Glomerular visceral epithelial cell (primary cell): ENCODE measurements at regions not wholly inside any gene's neighbourhood (a gene's known extent, or its start where the extent isn't known, plus 50 kb on each side); places are given as distances from the start of the nearest gene placed in this dataset.

ENCODE experiments used
- DNase-seq: peaks from one replicate; pipeline ENCODE4 v3.0.0-alpha.2; 2016; ENCODE audit errors: extremely low spot score

DNA sequence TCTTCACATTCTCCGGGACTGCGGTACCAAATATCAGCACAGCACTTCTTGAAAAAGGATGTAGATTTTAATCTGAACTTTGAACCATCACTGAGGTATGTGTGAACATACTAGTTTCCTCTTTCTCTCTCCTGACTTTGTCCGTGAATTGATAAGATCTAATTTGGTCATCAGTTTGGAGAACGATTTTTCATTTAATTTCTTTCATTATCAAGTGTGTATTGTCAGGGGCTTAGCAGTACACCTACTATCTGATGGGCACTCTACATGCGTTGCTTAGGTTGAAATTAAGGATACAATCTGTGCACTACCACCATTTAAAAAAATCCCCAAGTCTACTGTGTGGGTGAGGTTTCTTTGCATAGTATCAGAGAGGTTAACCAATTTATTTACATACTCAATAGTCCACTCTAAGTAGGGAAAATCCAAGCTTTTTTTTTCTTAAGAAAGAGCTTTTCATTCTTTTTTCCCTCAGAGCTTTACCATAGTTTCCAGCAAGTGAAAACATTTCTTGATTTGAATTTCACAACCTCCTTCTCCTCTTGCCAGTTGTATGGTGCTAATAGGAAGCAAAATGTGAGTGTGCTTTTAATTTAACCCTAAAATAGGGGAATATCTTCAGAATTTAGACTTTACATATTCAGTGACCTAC lies 105.4 kb upstream of the ESR1 start:
- DNase-seq, result no peak

DNA sequence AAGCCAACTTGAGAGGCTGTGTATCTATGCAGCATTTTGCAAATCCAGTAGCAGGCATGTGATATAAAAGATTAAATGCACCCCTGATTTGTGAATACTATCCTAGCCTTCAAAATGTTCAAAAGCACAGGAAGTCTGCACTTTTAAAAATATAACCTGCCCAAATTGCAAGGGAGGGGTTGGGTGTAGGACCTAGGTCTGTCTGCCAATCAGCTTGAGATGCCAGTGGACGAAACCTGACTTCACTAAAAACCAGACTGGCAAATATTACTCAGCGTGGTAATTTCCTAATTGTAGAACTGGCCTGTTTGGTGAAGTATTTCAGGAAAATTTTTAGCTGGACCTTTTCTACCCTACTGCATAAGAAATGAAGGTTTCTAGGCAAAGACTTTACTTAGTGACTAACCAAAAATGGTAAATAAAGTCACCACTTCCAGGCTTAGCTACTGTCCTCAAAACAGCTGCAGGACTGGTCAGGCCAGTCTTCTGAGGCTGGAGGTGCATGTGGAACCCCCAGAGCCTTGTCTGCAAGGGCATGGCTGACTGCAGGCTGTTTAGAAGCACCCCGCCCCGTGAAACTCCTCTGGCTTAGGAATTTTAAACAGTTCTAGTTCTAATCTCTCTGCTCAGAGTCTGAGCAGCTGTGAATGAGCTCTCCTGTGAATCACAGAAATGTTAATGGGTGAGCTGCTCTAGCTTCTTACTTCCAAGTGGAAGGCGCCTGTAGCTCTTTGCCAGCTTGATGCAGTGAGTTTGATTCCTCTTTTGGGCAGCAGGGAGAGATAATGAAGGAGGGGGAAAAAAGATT lies 104.4 kb upstream of the ESR1 start:
- no peak for DNase-seq

DNA sequence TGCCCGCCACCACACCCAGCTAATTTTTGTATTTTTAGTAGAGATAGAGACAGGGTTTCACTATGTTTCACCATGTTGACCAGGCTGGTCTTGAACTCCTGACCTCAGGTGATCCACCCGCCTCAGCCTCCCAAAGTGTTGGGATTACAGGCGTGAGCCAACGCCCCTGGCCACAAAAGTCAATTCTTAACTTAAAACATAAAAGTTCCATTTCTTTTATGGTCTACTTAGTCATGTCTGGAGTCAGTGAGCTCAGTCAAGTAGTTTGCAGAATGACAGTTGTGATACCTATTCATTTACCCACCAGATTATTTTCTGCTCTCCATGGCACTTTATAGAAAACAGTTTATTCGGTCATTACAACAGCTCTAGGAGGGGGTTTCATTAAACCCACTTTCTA lies 103.1 kb upstream of the ESR1 start:
- no peak for DNase-seq

DNA sequence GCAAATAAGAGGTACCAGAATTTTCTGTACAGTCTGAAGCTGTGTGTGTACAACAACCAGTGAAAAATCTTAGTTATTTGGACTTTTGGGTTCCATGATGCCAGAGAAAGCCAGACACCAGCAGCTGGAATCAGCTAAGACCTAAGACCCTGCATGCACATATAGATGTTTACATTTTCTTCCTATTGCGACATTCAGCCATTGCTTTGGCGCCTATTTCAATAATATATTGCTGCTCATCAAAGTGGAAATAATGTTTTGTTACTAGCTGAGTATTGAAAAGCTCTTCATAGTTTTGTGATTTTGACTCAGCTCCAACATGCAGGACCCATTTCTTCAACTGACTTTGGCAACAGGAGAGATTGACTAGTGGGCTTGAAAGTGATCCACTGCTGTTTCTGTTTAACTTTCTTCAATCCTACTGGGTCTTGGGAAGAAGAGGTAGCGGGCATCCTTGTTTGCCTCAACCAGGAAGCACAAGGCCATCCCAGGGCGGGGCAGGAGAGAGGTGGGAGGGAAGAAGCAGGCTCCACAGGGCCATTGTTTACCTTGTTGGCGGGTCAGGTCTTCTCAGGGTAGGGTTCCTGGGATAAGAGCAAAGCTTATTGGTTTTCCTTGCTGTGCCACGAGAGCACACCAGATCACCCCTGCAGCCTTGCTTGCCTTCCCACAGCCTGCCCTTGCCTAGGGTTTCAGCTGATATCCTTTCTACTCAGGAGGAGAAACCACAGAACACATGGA lies 101.3 kb upstream of the ESR1 start:
- no peak for DNase-seq

DNA sequence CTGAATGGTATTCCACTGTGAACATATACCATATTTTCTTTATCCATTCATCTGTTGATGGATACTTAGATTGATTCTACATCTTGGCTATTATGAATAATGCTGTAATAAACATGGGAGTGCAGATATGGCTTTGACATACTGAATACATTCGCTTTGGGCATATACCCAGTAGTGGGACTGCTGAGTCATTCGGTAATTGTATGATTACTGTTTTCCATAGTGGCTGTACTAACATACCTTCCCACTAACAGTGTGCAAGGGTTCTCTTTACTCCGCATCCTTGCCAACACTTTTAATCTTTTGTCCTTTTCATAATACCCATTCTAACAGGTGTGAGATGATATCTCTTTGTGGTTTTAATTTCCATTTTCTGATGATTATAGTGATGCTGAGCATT lies 98.2 kb upstream of the ESR1 start:
- DNase-seq, result no peak

DNA sequence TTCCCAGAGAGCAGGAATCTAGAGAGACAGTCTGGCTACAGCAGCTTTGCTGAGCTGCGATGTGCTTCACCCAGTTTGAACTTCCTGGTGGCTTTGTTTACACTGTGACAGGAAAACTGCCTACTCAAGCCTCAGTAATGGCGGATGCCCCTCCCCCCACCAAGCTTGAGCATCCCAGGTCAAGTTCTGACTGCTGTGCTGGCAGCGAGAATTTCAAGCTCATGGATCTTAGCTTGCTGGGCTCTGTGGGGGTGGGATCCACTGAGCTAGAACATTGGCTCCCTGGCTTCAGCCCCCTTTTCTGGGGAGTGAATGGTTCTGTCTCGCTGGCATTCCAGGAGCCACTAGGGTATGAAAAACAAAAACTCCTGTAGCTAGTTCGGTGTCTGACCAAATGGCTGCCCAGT lies 91.0 kb upstream of the ESR1 start:
- DNase-seq, result no peak

DNA sequence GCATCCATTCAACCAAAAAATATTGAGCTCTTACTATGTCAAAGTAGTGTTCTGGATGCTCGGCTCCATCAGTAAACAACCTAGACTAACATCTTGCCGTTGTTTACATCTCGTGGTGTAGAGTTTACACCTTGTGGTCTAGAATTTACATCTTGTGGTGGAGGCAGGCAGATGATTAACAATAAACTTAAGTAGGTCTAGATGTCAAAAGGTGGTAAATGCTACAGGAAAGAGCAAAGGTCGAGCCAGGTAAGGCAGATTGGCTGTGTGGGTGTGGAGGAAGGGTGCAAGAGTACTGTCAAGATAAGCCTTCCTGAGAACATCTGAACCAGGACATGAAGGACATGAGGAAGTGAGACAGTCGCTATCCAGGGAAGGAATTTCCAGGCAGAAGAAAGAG lies 88.4 kb upstream of the ESR1 start:
- no peak for DNase-seq

DNA sequence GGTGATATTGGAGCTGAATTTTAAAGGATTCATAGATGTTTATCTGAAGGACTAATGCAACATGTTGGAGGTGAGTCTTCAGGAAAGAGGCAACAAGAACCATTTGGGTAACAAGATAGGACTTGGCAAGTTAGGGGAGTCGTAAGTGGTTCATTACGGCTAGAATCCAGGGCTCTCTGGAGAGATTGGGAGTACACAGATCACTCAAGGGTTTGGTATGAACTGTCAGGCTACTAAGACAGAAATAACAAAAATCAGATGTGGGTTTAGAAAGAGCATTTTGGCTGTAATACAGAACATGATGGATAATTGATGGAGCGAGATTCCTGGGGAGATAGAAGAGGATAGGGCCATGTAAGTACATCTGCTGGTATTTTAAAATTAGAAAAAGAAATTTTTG lies 86.3 kb upstream of the ESR1 start:
- DNase-seq, result no peak

DNA sequence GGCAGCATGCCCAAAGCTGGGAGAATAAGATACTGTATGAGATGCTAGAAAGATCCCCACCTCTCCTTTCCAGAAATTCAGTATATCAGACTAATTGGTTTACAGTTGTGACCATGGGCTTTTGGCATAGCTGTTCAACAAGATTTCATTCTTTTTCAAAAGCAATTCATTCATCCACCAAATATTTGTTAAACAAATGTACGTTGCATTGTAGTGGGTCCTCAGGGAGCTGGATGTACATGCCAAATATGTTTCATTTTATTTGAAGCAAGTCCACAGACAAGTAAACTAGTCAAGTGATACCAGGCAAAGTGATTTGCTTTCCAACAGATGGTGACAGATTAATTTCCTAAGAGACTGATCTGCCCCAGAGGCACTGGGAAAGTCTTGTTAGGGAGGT lies 85.8 kb upstream of the ESR1 start:
- DNase-seq, result no peak

DNA sequence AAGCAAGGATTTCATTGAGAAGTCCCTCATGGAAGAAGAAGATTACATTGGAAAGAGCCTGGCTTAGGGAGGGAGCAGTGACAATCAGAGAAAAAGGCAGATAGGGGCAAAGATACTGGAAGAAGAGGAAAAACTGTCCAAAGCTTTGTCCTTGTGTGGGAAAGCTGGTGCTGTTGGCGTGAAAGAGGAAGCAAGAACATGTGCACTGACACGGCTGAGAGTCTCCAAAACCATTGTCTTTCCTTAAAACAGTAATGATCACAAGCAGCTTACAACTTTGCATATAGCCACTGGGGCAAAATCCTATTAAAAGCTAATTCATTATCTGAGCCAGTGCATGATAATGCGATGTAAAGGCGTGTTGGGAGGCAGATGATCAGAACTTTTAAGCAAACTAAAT lies 85.1 kb upstream of the ESR1 start:
- DNase-seq, result no peak

DNA sequence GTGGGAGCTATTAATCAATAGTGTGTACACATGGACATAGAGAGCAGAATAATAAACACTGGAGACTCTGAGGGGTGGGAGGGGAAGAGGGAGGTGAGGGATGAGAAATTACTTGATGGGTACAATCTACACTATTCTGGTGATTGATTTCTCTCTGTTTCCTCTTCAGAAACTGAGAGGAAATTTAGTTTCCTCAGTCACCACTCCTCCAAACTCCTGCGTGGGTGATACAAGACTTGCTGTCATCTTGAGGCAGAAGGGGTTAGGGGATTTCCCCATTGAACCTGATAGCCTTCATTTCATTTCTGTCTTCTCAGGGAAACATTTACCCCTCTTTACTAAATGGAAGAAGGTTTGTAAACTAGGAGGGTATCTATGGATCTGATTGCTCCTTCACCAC lies 84.3 kb upstream of the ESR1 start:
- DNase-seq, result no peak

DNA sequence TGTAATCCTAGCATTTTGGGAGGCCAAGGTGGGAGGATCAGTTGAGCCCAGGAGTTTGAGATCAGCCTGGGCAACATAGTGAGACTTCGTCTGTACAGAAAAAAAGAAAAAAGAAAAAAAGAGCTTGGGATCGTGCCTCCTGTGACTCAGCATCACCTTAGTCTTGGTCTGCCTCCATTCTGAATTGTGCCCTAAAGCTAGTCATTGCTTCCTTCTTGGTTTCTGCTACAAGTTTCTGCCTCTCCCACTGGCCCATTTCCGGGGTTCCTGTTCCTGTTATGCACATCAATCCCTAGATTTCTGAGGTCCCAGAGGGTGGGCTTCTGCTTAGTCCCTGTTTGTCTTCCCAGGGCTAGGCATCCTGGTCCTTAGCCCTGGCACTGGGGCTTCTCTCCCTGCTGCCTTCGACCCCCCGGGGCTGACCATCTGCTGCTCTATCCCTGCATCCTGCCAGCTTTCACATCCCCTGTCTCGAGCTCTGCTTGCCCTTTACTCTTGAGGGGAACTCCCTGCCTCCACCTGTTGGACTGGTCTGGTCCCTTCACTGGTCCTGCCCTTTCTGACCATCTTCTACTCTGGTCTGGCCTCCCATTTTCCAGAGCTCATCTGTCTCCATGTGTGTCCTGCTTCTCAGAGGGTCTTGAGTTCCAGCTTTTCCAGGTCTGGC lies 77.5 kb upstream of the ESR1 start:
- no peak for DNase-seq

DNA sequence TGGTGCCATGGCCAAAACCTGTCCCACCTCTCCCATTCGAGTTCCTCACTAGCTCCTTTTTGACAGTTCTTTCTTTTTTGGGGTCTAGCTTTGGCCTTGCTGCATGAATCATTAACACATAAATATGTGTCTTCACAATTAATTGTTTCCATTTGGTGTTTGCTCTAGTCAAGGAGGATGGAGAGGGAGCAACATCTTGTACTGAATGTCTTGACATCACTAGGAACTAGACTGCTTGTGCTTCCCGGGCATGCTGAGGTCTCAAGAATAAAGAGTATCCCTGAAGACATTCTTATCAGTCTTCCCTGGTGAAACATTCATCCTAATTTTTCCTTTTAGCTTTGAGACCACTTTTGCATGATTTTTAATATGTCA lies 77.0 kb upstream of the ESR1 start:
- no peak for DNase-seq

DNA sequence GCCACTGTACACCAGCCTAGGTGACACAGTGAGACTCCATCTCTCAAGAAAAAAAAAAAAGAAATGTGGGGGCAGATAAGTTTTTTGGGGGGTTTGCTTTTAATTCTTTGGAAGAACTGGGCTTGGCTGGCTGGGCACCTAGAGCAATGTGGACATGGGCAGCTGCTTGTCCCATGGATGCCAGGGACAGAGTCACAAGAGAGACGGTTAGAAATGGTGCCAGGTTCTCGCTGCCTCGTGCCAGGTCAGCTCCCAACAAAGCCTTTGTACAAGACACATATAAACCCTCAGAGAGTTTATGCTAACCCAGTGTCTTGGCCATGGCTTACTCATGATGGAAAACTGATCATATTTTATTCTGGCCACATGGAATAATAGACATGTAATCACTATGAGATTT lies 76.2 kb upstream of the ESR1 start:
- DNase-seq, result no peak

DNA sequence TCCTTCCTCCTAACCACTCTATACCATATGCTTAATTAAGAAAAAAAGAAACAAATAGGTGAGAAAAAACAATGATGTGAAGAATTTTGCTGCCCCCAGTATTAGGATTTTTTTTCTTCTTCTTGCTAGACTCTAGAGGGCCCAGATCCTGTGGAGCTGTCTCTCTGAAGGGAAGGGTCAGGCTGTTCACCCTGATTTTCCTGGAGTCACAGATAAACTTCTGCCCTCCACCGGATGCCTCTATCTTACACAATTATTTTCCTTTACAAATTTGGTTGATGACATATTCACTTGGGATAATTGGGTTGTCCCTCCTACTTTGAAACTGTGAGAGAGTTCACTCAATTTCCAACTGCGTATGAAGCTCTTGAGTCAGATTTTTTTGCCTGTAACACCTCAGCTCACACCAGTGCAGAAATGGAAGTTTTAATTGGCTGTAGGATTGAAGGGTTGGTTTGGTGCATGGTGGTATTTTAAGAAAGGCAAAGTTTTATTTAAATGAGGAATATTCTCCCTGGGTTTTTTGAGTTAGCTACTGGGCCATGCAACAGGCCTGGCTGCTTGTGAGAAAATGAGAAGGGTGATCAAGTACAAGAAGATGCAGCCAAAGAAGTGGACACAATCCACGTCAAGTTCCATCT lies 73.7 kb upstream of the ESR1 start:
- DNase-seq, result no peak

DNA sequence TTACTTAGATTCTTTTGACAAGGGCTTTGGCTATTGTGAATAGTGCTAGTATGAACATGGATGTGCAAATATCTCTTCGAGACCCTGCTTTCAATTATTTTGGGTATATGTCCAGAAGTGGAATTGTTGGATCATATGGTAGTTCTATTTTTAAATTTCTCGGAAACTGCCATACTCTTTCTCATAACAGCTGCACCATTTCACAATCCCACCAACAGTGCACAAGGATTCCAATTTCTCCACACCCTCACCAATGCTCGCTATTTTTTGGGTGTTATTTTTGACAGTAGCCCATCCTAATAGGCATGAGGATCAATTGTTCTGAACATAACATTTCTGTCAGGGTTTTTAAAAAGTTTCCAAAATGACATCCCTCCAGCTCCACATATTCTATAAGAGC lies 69.2 kb upstream of the ESR1 start:
- DNase-seq, result no peak

DNA sequence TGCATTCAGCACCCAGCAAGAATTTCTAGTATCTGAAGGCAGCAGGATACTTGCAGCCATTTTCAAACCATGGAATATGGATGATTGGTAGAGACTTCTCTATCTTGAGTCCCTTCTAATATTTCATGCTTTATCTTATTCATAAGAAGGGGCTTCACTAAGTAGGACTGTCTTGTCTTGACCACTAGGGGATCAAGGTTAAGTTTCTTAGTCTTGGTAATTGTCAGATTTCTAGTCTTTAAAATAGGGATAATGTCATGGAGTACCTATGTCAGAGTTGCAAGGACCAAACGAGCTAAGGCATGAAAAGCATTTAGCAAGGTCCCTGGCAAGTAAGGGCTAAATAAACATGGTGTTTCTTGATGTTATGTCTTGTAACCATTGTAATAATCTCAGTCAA lies 68.5 kb upstream of the ESR1 start:
- no peak for DNase-seq

DNA sequence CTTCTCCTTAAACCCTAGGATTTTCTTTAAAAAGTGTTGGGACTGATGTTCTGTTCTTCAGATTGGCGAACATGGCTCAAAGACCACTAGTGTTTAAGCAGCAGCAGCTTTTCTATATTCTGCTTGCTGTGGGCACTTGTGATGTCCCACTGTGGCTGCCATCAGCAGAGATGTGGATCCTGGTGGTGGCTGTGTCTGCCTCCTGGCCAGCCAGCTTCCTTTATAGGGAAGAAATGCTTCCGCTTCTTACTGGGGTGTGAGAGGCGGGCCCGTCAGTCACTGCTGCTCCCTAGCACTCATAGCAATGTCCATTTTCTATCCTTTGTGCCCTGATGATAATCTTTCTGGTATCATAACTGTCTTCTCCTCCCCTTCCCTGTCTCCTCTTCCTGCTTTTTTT lies 66.7 kb upstream of the ESR1 start:
- DNase-seq, result no peak

DNA sequence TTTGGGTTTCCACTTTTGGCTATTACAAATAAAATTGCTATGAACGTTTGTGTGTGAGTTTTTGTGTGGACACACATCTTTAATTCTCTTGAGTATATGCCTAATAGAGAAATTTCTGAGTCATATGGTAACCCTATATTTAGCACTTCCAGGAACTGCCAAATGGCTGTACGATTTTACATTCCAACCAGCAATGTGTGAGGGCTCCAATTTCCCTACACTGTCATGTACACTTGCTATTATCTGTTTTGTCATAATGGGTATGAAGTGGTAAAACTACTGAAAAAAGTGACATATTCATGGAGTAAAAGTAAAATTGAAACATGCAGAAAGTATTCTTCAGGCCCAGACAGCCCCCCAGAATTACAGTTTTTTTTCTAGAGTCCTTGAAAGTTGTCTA lies 59.6 kb upstream of the ESR1 start:
- no peak for DNase-seq

DNA sequence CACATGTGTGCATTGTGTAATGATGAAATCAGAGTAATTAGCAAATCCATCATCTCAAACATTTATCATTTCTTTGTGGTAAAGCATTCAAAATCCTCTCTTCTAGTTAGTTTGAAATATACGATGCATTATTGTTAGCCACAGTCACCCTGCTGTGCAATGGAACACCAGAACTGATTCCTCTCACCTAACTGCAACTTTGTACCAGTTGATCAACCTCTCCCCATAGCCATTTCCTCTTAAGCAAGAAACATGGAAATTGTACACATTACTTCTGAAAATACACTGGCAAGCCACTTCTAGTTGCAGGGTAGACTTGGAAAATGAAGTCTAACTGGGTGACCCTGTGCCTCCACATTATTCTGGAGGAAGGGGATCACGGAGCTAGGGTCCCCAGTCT lies 58.1 kb upstream of the ESR1 start:
- no peak for DNase-seq

DNA sequence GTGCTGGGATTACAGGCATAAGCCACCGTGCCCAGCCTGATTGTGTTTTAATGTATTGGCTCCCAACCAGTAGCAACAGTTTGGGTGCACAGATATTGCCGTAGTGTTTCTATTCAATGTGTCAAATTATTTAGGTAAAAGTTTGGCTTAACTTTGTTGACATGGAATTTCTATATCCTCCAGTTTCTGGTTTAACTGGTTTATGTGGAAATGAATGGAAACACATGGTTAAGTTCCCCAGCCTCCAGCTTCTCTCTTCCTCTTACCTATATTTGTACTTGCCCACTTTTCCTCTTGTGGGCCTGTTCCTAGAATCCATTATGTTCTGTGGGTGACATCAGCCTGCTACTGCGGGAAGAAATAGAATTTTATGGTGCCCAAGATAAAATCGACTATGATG lies 53.9 kb upstream of the ESR1 start:
- no peak for DNase-seq

DNA sequence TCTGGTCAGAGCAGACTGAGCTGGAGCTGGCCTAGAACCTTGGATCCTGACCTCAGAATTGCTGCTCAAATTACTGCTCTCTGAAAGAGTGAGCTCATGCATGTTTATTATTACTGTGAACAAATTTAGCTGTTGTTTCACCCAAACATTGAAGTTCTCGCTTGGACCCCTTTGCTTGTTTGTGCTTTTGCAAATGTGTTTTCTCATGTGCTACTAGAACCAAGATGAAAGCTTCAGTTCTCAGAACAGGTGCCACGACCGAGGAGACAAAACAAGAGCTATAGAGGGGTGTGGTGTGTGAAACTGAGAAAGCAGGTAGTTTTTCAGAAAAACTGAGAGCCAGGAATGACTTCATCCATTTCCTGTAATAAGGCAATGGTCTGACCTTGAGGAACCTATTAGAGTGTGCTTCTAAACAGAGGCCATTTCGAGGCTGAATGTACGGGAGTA lies 50.0 kb upstream of the ESR1 start:
- no peak for DNase-seq
